Uterus (tissue), 3 donors: ENCODE measurements at regions not wholly inside any gene's neighbourhood (a gene's known extent, or its start where the extent isn't known, plus 50 kb on each side); places are given as distances from the start of the nearest gene placed in this dataset.

Source experiments
- DNase-seq, 2 donors: peaks; one replicate each; pipeline ENCODE4 v3.0.0-alpha.2; 2019 to 2020
- H3K27ac ChIP-seq, 2 donors: fragments of 200-600 bp; sonication (generic); 1 replicate in 1 of 2; 2 replicates in 1 of 2; pipeline ENCODE4 v1.5.1; 2016 to 2018
- H3K27me3 ChIP-seq, 2 donors: fragments of 200-600 bp; sonication (generic); one replicate each; pipeline ENCODE4 v1.5.1; 2018 to 2019; ENCODE audit warnings: control low read depth in 1 of 2
- H3K36me3 ChIP-seq, 2 donors: fragments of 200-600 bp; sonication (generic); one replicate each; pipeline ENCODE4 v1.5.1; 2019; ENCODE audit warnings: control low read depth in 1 of 2
- H3K4me1 ChIP-seq, 2 donors: fragments of 200-600 bp; sonication (generic); one replicate each; pipeline ENCODE4 v1.5.1; 2018 to 2019; ENCODE audit warnings: control low read depth in 1 of 2
- H3K4me3 ChIP-seq, 2 donors: fragments of 200-600 bp; sonication (generic); 1 replicate in 1 of 2; 2 replicates in 1 of 2; pipeline ENCODE4 v1.5.1; 2018 to 2019; ENCODE audit warnings: mild to moderate bottlenecking in 1 of 2
- H3K9me3 ChIP-seq, 2 donors: fragments of 200-600 bp; sonication (generic); one replicate each; pipeline ENCODE4 v1.5.1; 2019; ENCODE audit warnings: control low read depth in 1 of 2
- POLR2A ChIP-seq, 2 donors: fragments of 450-650 bp; IDR thresholded peaks; one replicate each; pipeline ENCODE4 v1.6.1; 2016; ENCODE audit warnings: antibody characterized with exemption in 2 of 2, mild to moderate bottlenecking in 1 of 2, moderate library complexity in 1 of 2
- intact Hi-C: fragments of 100-400 bp; cut with DNase I; formaldehyde crosslinking; loops from one replicate; pipeline ENCODE4 v1.15.1; 2023; ENCODE audit warnings: low total_unique reads
- TF ChIP-seq, protein P1 (sequence below), 4 experiments: fragments of 200-600 bp in 2 of 4; fragments of 450-650 bp in 2 of 4; sonication (generic) in 2 of 4; IDR thresholded peaks; one replicate each; pipeline ENCODE4 v1.5.1; 2016 to 2019; ENCODE audit warnings: antibody characterized with exemption in 4 of 4, mild to moderate bottlenecking in 2 of 4, moderate library complexity in 1 of 4
- donor health status: DM: yes; HTN: yes; CAD: no.

GRCh38 chr3:117168896-117169295 lies 459.3 kb downstream of the TUSC7 start:
- H3K27ac ChIP-seq, result no peak overlapping the region
- H3K4me3 ChIP-seq, result no peak overlapping the region
- no peaks in the 10 kb centered on the region for H3K27me3 ChIP-seq
- no peaks in the 10 kb centered on the region for H3K4me1 ChIP-seq
- no peaks in the 10 kb centered on the region for H3K36me3 ChIP-seq
- H3K9me3 ChIP-seq, result no peaks in the 10 kb centered on the region
- DNase-seq, result no peak
- TF ChIP-seq POLR2A (IDR thresholded peaks at IDR 0.05), result no peak
- TF ChIP-seq, protein P1, sequence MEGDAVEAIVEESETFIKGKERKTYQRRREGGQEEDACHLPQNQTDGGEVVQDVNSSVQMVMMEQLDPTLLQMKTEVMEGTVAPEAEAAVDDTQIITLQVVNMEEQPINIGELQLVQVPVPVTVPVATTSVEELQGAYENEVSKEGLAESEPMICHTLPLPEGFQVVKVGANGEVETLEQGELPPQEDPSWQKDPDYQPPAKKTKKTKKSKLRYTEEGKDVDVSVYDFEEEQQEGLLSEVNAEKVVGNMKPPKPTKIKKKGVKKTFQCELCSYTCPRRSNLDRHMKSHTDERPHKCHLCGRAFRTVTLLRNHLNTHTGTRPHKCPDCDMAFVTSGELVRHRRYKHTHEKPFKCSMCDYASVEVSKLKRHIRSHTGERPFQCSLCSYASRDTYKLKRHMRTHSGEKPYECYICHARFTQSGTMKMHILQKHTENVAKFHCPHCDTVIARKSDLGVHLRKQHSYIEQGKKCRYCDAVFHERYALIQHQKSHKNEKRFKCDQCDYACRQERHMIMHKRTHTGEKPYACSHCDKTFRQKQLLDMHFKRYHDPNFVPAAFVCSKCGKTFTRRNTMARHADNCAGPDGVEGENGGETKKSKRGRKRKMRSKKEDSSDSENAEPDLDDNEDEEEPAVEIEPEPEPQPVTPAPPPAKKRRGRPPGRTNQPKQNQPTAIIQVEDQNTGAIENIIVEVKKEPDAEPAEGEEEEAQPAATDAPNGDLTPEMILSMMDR (IDR thresholded peaks at IDR 0.05), result no peak
- intact Hi-C loops, result no loop called here

GRCh38 chr3:117170094-117170493 lies 460.5 kb downstream of the TUSC7 start:
- no peaks in the 10 kb centered on the region for H3K4me1 ChIP-seq
- H3K36me3 ChIP-seq, result no peaks in the 10 kb centered on the region
- no peak overlapping the region for H3K27ac ChIP-seq
- intact Hi-C loops, result no loop called here
- no peaks in the 10 kb centered on the region for H3K9me3 ChIP-seq
- no peak overlapping the region for H3K4me3 ChIP-seq
- no peak for TF ChIP-seq POLR2A (IDR thresholded peaks at IDR 0.05)
- TF ChIP-seq, protein P1 (IDR thresholded peaks at IDR 0.05), result no peak
- H3K27me3 ChIP-seq, result no peaks in the 10 kb centered on the region
- DNase-seq, result no peak

GRCh38 chr3:117171124-117171523 lies 461.5 kb downstream of the TUSC7 start:
- H3K27ac ChIP-seq, result no peak overlapping the region
- intact Hi-C loops, result no loop called here
- no peaks in the 10 kb centered on the region for H3K27me3 ChIP-seq
- DNase-seq, result no peak
- H3K4me3 ChIP-seq, result no peak overlapping the region
- H3K4me1 ChIP-seq, result no peaks in the 10 kb centered on the region
- no peak for TF ChIP-seq POLR2A (IDR thresholded peaks at IDR 0.05)
- TF ChIP-seq, protein P1 (IDR thresholded peaks at IDR 0.05), result no peak
- H3K9me3 ChIP-seq, result no peaks in the 10 kb centered on the region
- H3K36me3 ChIP-seq, result no peaks in the 10 kb centered on the region

GRCh38 chr3:117172426-117172825 lies 462.8 kb downstream of the TUSC7 start:
- Histone ChIP-seq H3K4me3 (no peak overlapping the region), H3K27me3 (no peaks in the 10 kb centered on the region), H3K36me3 (no peaks in the 10 kb centered on the region), H3K27ac (no peak overlapping the region), H3K9me3 (no peaks in the 10 kb centered on the region), H3K4me1 (no peaks in the 10 kb centered on the region)
- DNase-seq, result no peak
- TF ChIP-seq POLR2A (IDR thresholded peaks at IDR 0.05), result no peak
- TF ChIP-seq, protein P1 (IDR thresholded peaks at IDR 0.05), result no peak
- intact Hi-C loops, result no loop called here

GRCh38 chr3:117181222-117181621 lies 471.6 kb downstream of the TUSC7 start:
- Histone ChIP-seq H3K27me3 (no peaks in the 10 kb centered on the region), H3K4me3 (no peak overlapping the region), H3K4me1 (no peaks in the 10 kb centered on the region), H3K27ac (no peak overlapping the region), H3K9me3 (no peaks in the 10 kb centered on the region), H3K36me3 (no peaks in the 10 kb centered on the region)
- DNase-seq, result no peak
- intact Hi-C loops, result no loop called here
- no peak for TF ChIP-seq POLR2A (IDR thresholded peaks at IDR 0.05)
- TF ChIP-seq, protein P1 (IDR thresholded peaks at IDR 0.05), result no peak
